Upper lobe of left lung (tissue), 4 donors: ENCODE measurements at regions not wholly inside any gene's neighbourhood (a gene's known extent, or its start where the extent isn't known, plus 50 kb on each side); places are given as distances from the start of the nearest gene placed in this dataset.

Source experiments
- EP300 ChIP-seq, 4 donors: sonication (generic); formaldehyde crosslinking; IDR thresholded peaks; one replicate each; pipeline ENCODE4 v1.5.1; 2017; ENCODE audit warnings: antibody characterized with exemption in 4 of 4, control low read depth in 2 of 4
- POLR2A ChIP-seq, 4 donors: fragments of 450-650 bp; IDR thresholded peaks; one replicate each; pipeline ENCODE4 v1.5.1; 2016 to 2017; ENCODE audit warnings: antibody characterized with exemption in 4 of 4, mild to moderate bottlenecking in 2 of 4
- POLR2AphosphoS5 ChIP-seq, 2 donors: sonication (generic); formaldehyde crosslinking; IDR thresholded peaks; one replicate each; pipeline ENCODE4 v1.5.1; 2017; ENCODE audit warnings: antibody characterized with exemption in 2 of 2
- TF ChIP-seq, protein P1 (sequence below), 6 experiments: fragments of 450-650 bp in 4 of 6; fragments of 200-600 bp in 2 of 6; sonication (generic) in 2 of 6; IDR thresholded peaks; one replicate each; pipeline ENCODE4 v1.5.1; 2016 to 2019; ENCODE audit warnings: antibody characterized with exemption in 6 of 6

DNA sequence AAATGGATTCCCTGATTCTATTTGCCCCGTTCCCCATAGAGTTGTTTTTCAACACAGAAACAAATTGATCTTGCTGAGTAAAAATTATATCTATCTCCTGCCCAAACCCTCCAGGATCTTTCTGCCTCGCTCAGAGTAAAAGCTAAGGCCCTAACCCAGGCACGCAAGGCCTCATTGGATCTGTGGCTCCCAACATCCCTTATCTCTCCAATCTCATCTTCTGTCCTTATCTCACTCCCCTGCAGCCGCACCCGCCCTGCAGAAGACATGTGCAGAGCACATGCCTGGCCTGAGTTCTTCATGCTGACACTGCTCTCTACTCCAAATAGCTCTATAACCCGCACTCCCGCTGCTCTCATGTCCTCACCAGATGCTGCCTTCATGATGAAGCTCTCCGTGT lies 543.8 kb upstream of the ZFP42 start:
- TF ChIP-seq POLR2A (IDR thresholded peaks at IDR 0.05) (no peak), POLR2AphosphoS5 (IDR thresholded peaks at IDR 0.05) (no peak), EP300 (IDR thresholded peaks at IDR 0.05) (no peak)
- TF ChIP-seq, protein P1, sequence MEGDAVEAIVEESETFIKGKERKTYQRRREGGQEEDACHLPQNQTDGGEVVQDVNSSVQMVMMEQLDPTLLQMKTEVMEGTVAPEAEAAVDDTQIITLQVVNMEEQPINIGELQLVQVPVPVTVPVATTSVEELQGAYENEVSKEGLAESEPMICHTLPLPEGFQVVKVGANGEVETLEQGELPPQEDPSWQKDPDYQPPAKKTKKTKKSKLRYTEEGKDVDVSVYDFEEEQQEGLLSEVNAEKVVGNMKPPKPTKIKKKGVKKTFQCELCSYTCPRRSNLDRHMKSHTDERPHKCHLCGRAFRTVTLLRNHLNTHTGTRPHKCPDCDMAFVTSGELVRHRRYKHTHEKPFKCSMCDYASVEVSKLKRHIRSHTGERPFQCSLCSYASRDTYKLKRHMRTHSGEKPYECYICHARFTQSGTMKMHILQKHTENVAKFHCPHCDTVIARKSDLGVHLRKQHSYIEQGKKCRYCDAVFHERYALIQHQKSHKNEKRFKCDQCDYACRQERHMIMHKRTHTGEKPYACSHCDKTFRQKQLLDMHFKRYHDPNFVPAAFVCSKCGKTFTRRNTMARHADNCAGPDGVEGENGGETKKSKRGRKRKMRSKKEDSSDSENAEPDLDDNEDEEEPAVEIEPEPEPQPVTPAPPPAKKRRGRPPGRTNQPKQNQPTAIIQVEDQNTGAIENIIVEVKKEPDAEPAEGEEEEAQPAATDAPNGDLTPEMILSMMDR (IDR thresholded peaks at IDR 0.05): no peak
